ENCODE measurements at regions not wholly inside any gene's neighbourhood (a gene's known extent, or its start where the extent isn't known, plus 50 kb on each side); places are given as distances from the start of the nearest gene placed in this dataset.

DNA sequence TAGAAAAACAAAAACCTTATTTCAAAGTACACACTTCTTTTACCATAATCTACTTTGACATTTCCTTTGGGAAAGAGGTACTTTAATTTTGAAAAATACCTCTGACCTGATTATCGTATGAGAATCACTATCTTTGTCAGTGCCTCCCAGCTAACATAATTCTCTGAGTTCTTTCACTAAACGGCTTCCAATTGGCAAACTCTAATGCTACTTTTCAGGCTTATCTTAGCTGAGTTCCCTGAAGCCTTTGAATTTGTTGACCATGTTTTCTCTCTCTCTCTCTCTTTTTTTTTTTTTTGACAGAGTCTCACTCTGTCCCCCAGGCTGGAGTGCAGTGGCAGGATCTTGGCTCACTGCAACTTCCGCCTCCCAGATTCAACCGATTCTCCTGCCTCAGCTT is 312.8 kb downstream of the ZPLD1 start:
- intact Hi-C loops (cut with micrococcal nuclease), result no loop called here

DNA sequence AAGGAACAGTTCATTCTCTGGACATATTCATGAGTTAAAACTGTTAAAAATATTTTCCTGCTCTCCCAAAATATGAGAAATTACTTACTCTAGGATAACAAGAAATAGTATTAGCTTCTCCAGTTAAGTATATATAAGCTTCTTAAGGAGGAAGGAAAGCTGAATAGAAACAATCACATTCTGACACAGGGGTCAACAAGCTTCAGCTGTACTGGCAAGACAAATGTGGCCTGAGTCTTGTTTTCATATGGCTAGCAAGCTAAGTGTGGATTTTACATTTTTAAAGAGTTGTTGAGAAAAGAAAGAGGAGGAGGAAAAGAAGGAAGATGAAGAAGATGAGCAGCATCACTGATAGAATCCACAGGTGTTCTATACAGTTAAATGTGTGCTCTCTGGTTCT is 313.8 kb downstream of the ZPLD1 start:
- intact Hi-C loops (cut with micrococcal nuclease), result no loop called here

DNA sequence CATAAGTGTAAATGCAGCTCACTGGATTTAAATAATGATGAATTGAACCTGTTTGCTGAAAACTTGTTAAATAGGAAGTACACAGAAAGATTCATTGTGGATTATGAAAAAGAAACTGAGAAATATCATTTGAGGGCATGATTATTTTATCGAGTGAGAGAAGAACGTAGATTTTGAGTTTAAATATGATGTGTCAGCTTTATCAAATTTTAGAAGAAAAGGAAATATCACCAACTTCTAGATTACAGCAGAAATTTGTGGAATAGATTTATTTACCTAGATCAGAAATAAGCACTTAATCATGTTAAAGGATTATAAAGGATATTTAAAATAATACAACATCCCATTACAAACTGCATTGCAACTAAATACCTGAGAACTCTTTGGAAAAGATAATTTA is 315.5 kb downstream of the ZPLD1 start:
- intact Hi-C loops (cut with micrococcal nuclease), result no loop called here

DNA sequence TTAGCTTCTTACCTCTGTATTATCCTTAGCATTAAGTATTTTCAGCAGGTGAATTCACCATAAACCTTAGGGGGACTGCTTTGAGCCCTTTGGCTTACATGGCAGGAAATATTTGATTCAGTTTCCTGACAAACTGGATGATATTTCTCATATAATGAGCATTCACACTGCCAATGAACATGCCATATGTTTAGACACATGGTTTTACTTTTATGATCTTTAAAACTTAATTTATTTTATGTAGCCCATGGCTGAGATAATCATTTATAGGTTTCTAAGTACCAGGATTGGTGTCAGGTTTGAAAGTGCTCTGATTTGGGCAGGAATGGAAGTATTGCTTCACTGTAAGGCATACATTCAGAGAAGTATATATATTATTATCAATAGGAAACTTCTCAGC is 319.1 kb downstream of the ZPLD1 start:
- intact Hi-C loops (cut with micrococcal nuclease), result no loop called here

DNA sequence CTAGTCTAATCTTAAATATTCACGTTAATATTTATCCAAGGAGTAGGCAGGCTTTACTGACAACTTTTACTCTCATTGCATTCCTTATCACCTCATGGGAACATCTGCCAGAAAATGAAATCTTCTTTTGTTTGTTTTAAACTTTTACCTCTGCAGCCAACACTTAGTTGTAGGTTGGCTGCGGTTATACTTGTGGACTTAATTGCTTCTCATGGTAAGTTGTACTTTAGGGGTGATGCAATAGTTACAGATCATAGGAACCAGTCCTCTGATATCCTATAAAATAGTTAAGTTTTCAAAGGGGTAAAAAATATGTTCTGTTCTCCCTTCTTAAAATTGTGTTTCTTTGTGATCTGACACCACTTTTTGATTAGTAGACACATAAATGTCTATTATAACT is 321.9 kb downstream of the ZPLD1 start:
- intact Hi-C loops (cut with micrococcal nuclease), result no loop called here

DNA sequence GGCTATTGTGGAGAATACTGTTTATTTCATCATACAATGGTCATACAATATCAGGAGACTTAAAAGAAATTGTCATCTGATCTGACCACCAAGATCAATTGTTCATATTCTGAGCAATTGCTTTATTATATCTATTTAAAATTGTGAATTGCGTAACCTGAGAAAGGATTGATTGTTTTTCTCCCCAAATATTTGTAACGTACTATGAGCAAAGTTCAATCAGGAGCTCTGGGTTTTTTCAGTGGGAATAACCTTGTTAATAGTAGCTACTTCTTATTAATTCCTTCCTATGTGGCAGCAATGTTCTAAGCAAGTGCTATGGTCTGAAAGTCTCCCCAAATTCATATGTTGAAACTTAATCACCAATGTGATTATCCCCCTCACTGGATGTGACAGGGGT is 323.1 kb downstream of the ZPLD1 start:
- intact Hi-C loops (cut with micrococcal nuclease), result no loop called here

DNA sequence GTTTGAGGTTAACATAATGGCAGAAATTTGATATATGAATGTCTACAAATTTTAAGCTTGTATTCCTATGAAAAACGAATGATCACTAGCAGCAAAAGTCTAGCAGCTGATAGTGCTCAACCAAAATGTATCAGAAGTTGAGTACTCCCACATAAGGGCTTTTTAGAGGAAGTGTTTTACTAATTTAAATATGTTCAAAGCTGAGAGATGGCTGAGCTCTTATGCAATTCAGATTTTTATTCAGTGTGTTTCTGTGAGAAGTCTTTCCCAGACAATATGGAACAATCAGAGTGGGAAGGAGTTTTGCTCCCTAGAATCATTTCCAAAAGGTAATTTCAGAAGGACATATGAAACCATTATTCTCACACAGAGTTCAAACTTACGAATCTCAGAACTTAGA is 327.0 kb downstream of the ZPLD1 start:
- intact Hi-C loops (cut with micrococcal nuclease), result no loop called here

DNA sequence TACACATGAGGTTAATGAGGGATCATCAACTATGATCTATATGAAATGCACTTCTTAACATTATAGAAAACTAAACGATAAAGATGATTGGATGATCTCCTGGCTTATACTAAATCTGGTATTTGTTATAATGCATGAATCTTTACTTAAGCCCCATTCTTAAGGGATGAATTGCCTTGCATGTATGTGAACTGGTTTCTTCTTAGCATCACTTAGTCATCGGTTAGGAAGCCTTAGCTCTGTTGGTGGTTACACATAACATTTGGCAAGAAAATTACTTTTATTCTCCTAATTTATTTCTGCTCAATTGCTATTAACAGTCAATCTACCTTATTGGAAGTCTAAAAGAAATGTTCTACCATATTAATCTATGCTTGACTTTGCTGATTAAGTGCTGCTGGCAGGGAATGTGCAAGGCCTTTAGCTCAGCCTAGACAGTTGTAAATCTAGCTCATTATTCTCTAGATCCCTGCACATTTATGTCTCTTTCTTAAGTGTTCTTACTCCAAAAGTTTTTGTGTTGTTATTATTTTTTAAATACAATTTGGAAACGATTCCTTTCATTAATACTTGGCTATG is 356.0 kb downstream of the ZPLD1 start:
- intact Hi-C loops (cut with micrococcal nuclease), result no loop called here

DNA sequence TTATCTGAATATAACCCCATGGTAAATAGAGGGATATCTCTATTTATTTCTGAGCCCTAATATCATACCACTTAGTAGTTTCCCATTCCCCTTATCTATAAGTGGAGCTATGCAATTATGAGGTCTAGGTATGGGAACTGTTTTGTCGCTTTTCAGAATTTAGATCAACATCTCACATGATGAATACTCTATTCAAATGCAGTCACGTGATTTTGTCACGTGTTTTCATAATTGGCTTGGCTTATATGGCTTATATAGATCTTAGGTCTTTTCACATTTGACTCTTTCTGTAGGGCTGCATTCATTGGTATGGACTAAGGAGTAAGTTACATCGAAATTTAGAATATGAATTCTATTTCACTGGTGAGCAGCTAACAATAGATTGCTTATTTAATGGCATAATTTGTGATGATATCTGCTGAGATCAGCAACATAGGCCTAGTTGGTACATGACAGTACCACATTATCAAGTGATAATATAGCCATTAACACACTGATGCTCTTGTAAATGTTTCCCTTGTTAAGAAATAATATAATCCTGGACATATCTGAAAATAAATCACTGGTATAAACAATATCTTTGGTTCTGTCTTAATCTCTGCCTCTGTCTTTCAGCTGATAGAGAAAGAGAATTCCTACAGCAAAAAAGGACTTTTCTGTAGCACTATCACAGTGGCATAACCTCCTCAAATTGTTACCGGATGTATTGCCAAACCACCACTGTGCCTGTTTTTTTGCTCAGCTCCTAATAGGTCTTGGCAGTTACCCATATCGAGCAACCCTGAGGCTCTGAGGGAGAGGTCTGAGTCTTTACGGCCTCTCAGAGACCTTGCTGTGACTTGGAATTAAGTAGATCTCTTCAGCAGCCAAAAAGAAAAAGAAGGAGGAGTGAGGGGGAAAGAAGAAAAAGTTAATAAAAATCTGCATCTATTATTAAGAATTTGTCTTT is 357.1 kb downstream of the ZPLD1 start:
- intact Hi-C loops (cut with micrococcal nuclease), result no loop called here

DNA sequence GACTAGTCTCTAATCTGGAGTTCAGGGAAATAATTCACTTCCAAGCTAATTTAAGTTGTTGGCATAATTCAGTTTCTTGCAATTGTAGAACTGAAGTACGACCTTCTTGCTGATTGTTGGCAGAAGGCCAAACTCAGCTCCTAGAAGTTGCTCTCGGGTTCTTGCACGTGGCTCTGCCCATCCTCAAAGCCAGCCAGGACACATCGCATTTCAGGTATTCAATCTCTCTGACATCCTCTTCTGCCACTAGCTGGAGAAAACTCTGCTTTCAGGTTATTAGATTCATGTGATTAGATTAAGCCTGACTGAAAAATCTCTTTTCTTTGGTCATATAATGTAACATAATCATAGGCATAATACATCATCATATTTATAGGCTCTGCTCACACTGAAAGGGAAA is 362.0 kb downstream of the ZPLD1 start:
- intact Hi-C loops (cut with micrococcal nuclease), result no loop called here

DNA sequence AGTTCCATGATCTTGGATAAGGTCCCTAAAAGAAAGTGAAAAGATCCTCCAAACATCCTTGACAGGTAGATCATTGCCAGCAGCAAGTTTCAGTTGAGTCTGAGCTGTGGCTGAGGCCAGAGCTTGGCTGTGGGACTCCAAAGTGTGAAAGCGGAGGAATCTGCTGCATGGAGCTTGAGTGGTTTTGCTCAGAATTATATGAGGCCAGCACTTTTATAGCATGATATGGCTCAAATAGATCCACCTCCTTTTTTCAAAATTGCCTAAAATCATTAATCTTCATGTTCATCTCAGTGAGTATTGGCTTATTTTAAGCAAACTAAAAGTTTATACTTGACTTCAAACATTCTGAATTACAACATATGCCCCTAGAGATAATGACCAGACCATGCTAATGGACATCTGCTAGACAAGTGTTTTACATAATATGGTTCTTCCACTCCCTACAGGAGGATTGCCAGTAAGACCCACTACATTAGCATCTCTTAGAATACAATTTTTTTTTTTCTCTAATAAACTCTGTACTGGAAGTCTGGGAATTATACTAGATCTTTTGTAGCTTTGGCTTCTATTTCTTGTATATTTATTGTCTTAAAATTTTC is 368.1 kb downstream of the ZPLD1 start:
- intact Hi-C loops (cut with micrococcal nuclease), result no loop called here

DNA sequence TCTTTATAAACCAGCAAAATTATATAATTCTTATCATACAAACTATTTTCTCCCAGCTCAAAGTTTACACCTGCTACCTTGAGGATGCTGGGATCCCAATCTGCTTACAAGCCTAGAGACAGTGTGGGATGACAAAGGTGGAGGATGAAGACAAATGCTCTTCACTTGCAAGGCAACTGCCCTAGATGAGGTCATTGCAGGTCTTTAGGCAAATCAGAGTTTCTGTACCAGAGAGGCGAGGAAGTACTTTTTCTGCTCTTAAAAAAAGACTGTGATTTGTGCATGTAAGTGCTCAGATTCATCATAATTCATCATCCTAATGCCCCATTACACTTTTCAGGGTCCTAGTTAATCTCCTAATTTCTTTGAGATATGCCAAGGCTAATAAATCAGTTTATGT is 376.1 kb downstream of the ZPLD1 start:
- intact Hi-C loops (cut with micrococcal nuclease), result no loop called here

DNA sequence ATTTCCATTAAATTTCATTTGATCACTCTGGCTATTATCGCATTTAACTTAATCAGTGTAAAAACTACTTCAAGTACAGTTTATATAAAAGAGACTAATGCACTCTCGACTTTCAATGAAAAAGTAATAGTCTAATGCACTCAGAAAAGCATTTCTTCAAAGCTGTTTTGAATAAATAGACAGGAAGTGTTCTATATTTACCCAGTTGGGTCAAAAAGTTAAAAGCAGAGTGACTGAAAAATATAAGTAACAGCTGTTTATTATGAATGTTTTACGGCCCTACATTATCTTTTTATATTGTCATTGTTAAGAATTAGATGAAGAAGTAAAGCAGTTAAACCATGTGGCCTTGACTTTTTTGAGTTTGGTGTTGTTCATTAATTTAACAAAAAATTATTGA is 391.8 kb downstream of the ZPLD1 start:
- intact Hi-C loops (cut with micrococcal nuclease), result no loop called here

DNA sequence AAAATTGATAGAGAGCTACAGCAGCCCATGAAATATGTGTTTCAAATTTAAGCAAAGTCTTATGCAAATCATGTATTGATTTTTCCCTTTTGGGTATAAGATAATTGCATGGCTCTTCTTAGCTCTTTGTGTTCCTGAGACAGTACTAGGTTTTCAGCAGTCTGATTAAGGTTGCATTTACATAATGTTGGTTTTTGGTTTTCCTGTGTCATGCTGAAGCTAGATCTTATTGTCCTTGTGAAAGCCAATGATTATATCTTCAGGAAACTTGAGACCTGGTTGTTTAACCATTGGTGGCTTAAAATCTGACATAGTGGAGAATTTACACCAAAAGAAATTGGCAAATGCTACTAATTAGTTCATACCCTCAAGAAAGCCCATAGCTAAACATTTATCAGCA is 392.6 kb downstream of the ZPLD1 start:
- intact Hi-C loops (cut with micrococcal nuclease), result no loop called here

DNA sequence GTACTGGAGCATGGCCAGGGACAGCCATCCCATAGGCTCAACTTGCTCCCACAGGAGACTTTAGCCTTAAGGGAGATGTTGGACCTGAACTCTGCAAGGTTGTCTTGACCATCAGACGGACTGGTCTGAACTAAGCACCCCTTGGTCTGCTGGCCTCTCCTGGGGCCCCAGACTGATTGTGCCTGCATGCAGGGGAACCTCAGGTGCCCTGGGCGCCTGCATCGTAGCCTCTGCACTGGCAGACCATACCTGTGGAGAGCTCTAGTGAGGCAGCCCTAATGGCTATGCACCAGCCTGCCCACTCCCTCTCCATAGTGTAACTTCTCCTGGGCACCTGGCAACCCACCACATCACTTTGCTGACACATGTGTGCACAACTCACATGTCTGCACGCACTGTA is 395.6 kb downstream of the ZPLD1 start:
- intact Hi-C loops (cut with micrococcal nuclease), result no loop called here

DNA sequence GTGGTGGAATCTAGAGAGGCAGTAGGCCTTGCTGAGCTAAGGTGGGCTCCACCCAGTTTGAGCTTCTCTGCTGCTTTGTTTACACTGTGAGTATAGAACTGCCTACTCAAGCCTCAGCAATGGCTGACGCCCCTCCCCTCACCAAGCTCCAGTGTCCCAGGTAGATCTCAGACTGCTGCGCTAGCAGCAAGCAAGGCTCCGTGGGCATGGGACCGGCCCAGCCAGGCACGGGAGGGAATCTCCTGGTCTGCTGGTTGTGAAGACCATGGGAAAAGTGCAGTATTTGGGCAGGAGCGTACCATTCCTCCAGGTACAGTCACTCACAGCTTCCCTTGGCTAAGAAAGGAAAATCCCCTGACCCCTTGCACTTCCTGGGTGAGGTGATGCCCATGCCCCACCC is 407.1 kb downstream of the ZPLD1 start:
- intact Hi-C loops (cut with micrococcal nuclease), result no loop called here

DNA sequence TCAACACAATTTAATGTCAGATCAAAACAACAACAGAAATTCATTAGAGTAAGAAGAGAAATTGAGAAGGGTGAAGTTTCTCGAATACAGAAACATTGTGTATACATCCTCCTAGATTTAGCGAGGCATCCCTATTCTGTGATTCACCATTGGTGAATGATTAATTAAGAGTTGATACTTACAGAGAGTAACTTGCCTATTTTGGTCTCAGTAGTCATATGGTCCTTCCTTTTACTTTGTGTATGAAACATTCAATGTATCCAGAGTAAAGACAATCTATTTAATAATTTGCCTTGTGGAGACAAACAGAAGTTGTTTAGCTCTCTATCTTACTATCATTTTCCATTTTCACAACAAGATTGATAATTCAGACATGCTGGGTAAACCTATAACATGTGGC is 432.0 kb downstream of the ZPLD1 start:
- intact Hi-C loops (cut with micrococcal nuclease), result no loop called here

DNA sequence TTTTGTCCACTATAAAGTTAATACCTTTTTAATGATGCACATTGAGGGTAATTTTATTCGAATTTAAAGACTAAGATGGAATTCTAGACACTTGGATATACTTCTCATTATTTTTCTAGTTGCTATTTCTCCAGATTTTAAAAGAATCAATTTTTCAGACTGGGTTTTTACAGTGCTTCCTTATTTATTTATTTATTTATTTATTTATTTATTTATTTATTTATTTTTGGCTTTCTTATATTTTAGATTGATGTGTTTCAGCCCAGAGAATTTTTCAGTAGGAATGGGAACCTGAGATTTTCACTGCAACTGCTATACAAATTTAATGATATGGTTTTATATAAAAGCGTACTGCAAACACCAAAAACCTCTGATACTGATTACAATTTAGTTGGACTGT is 448.7 kb downstream of the ZPLD1 start:
- intact Hi-C loops (cut with micrococcal nuclease), result no loop called here

DNA sequence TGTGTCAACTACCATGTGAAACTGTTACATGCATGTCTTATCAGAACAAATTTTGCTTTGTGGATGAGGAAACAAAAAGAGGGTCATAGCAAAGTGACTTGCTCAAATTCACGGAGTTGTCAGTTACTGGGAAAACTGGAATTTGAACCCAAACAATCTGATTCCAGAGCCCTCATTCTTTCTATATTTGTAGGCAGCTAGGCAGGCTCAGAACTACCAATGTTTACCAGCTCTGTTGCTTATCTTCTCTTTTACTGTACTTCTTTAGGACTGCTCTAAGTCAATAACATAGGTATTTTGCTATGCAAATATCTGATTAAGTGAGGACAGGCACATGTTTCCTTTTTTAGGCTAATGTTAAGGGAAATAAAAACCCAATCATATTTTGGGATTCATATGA is 450.5 kb downstream of the ZPLD1 start:
- intact Hi-C loops (cut with micrococcal nuclease), result no loop called here

DNA sequence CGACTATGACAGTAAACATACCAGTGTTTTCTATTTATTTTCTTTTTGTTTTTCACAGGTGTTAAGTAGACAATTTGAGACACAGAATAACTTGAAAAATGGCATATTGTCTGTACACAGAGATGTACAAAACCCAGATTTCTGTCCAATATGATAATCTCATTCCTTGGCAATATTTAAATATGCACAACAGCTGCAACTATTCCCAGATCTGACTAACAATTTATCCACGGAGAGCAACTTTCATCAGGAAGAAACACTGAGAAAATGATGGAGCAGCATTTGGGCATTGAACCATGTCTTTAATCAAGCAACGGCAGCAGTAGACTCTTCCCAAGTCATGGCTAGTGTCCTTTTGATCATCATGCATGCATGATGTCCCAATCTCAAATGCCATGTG is 452.6 kb downstream of the ZPLD1 start:
- intact Hi-C loops (cut with micrococcal nuclease), result no loop called here

DNA sequence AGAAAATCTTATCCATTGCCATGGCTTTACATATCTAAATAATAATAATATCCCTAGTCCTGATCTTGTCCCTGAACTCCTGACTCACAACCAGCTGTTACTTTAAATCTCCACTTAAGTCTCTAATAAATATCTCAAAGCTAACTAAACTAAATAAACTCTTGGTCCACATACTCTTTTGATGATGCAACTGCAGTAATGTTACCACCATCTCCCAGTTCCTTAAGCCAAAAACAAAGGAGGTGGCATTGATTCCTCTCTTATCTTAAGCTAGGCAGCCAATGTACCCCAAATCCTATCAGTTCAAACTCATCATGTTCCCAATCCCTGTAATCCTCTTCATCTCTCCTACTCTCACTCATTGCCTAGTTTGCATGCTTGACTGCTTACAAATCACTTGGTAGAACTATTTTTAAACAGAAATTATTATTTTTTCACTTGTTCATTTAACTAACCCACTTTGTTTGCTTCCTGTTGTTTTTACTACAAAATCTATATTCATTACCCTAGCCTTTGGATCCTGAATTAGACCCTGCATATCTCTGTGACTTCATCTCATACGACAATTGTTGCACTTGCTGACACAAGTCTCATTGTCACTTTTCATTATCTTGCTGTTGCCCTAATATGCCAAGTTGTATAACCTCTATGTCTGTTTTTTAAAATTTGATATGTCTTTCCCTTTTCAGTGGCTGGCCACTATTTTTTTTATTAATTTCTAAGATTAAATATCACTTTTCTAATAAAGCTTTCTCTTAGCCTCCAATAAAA is 462.2 kb downstream of the ZPLD1 start:
- intact Hi-C loops (cut with micrococcal nuclease), result no loop called here

DNA sequence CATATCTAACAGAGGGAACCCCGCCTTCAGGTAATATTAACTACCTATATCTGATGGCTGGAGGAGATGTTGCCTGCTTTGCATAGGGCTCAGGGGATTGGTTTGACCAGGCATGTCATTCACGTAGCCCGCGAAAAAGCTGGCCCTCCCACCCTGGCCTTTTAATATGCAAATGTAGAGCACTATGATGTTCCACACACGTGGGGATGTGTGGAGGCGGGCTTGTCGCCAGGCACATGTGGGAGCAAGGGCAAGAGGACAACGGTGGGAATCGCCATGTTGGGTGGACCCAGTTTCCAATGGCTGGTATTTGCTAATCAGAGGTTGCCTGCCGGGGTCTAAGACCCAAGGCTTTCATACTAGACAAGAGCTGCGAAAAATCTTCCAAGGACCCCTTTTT is 469.8 kb downstream of the ZPLD1 start:
- intact Hi-C loops (cut with micrococcal nuclease), result no loop called here

Measured in T-helper 2 cell treated with Interferon-gamma antibody and Interleukin-4, amounts not matched to agents 100 ng/mL and 5 ng/mL, for 36 hours (primary cell).